CD4-positive, alpha-beta T cell treated with Interleukin-6 for 4 hours (primary cell): ENCODE measurements at regions not wholly inside any gene's neighbourhood (a gene's known extent, or its start where the extent isn't known, plus 50 kb on each side); places are given as distances from the start of the nearest gene placed in this dataset.

Source experiments
- DNase-seq: peaks from one replicate; pipeline ENCODE4 v3.0.0-alpha.2; 2020; ENCODE audit warnings: mixed read lengths

GRCh38 chr1:238252033-238252802 lies 361.5 kb upstream of the ZP4 start:
- DNase-seq, result no peak

- DNase-seq, result no peak
Measured at GRCh38 chr1:238248356-238248755, 357.6 kb upstream of the ZP4 start.

GRCh38 chr1:238242181-238242580 lies 351.5 kb upstream of the ZP4 start:
- no peak for DNase-seq

- no peak for DNase-seq
Measured at GRCh38 chr1:238241607-238242006, 350.9 kb upstream of the ZP4 start.

- DNase-seq, result no peak
Measured at GRCh38 chr1:238239343-238239742, 348.6 kb upstream of the ZP4 start.

GRCh38 chr1:238233966-238234365 lies 343.2 kb upstream of the ZP4 start:
- no peak for DNase-seq

- DNase-seq, result no peak
Measured at GRCh38 chr1:238232084-238232710, 341.5 kb upstream of the ZP4 start.

- DNase-seq, result no peak
Measured at GRCh38 chr1:238226810-238227209, 336.1 kb upstream of the ZP4 start.

GRCh38 chr1:238223076-238223640 lies 332.4 kb upstream of the ZP4 start:
- no peak for DNase-seq

- no peak for DNase-seq
Measured at GRCh38 chr1:238221738-238222137, 331.0 kb upstream of the ZP4 start.

- no peak for DNase-seq
Measured at GRCh38 chr1:238214449-238214848, 323.7 kb upstream of the ZP4 start.

- no peak for DNase-seq
Measured at GRCh38 chr1:238205045-238205662, 314.4 kb upstream of the ZP4 start.

- no peak for DNase-seq
Measured at GRCh38 chr1:238201992-238202391, 311.3 kb upstream of the ZP4 start.

GRCh38 chr1:238199325-238199724 lies 308.6 kb upstream of the ZP4 start:
- no peak for DNase-seq

- DNase-seq, result no peak
Measured at GRCh38 chr1:238196516-238196915, 305.8 kb upstream of the ZP4 start.

- DNase-seq, result no peak
Measured at GRCh38 chr1:238191170-238191569, 300.4 kb upstream of the ZP4 start.

- DNase-seq, result no peak
Measured at GRCh38 chr1:238187575-238187949, 296.8 kb upstream of the ZP4 start.

GRCh38 chr1:238186887-238187574 lies 296.3 kb upstream of the ZP4 start:
- no peak for DNase-seq

GRCh38 chr1:238177960-238178645 lies 287.4 kb upstream of the ZP4 start:
- DNase-seq, result no peak

GRCh38 chr1:238177351-238177750 lies 286.6 kb upstream of the ZP4 start:
- no peak for DNase-seq

GRCh38 chr1:238176441-238176840 lies 285.7 kb upstream of the ZP4 start:
- DNase-seq, result no peak

GRCh38 chr1:238171985-238172384 lies 281.3 kb upstream of the ZP4 start:
- no peak for DNase-seq

- DNase-seq, result no peak
Measured at GRCh38 chr1:238161955-238162354, 271.2 kb upstream of the ZP4 start.
